ENCODE measurements at regions not wholly inside any gene's neighbourhood (a gene's known extent, or its start where the extent isn't known, plus 50 kb on each side); places are given as distances from the start of the nearest gene placed in this dataset.

DNA sequence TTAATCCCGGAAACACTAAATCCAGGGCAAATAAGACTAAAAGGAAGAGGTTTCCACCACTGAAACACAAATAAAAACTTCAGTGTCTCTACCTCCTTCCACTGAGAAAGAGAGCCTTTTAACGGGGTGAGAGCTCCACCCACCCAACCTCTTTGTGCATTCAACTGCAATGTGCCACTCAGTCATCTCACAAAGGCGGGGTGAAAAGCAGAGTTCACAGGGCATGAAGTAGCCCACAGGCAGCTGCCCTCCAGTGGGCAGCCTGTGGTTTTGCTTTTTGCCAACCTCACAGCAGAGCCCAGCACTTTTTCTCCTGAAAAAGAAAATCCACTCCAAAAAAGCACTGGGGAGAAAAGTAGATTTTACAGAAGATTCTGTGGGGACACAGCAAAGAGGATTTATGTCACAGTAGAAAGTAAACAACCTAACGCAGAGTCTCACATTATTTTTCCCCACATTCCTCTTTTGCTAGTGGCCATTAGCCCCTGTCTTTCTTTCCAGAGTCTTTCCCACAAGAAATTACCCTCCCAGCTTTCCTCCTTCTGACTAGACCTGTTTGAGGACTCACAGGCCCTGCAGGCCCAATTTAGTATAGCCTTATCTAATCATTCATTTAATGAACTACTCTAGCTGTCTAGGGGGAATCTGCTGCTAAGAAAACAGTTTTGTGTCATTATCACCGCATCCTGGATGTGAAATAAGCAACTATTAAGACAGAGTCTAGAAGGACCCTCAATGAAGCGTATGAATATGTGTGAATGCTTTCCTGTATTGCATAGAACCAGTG, 753.8 kb upstream of the FOXG1 start:
- TF ChIP-seq, protein P1, sequence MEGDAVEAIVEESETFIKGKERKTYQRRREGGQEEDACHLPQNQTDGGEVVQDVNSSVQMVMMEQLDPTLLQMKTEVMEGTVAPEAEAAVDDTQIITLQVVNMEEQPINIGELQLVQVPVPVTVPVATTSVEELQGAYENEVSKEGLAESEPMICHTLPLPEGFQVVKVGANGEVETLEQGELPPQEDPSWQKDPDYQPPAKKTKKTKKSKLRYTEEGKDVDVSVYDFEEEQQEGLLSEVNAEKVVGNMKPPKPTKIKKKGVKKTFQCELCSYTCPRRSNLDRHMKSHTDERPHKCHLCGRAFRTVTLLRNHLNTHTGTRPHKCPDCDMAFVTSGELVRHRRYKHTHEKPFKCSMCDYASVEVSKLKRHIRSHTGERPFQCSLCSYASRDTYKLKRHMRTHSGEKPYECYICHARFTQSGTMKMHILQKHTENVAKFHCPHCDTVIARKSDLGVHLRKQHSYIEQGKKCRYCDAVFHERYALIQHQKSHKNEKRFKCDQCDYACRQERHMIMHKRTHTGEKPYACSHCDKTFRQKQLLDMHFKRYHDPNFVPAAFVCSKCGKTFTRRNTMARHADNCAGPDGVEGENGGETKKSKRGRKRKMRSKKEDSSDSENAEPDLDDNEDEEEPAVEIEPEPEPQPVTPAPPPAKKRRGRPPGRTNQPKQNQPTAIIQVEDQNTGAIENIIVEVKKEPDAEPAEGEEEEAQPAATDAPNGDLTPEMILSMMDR (IDR thresholded peaks at IDR 0.05; ENCODE audit: borderline replicate concordance, extremely low read depth, low read length, poor library complexity, severe bottlenecking): no peak
- TF ChIP-seq EZH2 (IDR thresholded peaks at IDR 0.05; ENCODE audit: borderline replicate concordance, low read depth, low read length, severe bottlenecking): no peak
- Histone ChIP-seq H4K20me1 (ENCODE audit: insufficient read depth, low read length) (no peaks in the 10 kb centered on the region), H3K79me2 (ENCODE audit: insufficient read depth, low read length) (no peaks in the 10 kb centered on the region), H3K27me3 (ENCODE audit: insufficient read depth, low read length, poor library complexity) (no peaks in the 10 kb centered on the region), H2AFZ (ENCODE audit: low read depth, low read length) (no peak overlapping the region), H3K4me3 (ENCODE audit: low read depth in 1 of 2, low read length in 2 of 2) (no peak overlapping the region), H3K4me1 (ENCODE audit: insufficient read depth, low read length) (no peaks in the 10 kb centered on the region), H3K27ac (ENCODE audit: low read length) (no peak overlapping the region), H3K9ac (ENCODE audit: low read depth, low read length) (no peak overlapping the region), H3K4me2 (ENCODE audit: insufficient read depth, low read length) (no peak overlapping the region), H3K36me3 (ENCODE audit: insufficient read depth, low read length) (no peaks in the 10 kb centered on the region), H3K9me3 (ENCODE audit: insufficient read depth, low read length, severe bottlenecking) (no peaks in the 10 kb centered on the region)
- DNase-seq: no peak
- no peak for ATAC-seq (ENCODE audit: insufficient read depth, low read depth)

DNA sequence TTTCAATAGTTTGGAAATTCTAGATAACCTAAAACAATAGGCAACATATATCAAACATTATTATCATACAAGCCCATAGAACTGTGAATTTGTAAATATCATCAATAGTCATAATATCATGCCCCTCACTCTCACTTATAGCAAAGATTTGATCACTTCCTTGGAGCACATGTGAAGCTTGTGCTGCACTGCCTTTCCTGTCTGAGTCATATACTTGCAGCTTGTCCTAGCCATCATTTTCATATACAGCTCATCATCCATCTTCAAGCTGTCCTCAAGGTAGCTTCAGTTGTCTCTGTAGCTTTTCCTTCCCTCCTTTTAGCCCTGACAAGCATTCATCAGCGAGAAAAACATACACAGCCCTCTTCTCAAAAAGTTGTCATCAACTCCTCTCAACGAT, 746.5 kb upstream of the FOXG1 start:
- Histone ChIP-seq H3K4me2 (ENCODE audit: insufficient read depth, low read length) (no peak overlapping the region), H3K4me1 (ENCODE audit: insufficient read depth, low read length) (no peaks in the 10 kb centered on the region), H4K20me1 (ENCODE audit: insufficient read depth, low read length) (no peaks in the 10 kb centered on the region), H3K79me2 (ENCODE audit: insufficient read depth, low read length) (no peaks in the 10 kb centered on the region), H3K27me3 (ENCODE audit: insufficient read depth, low read length, poor library complexity) (no peaks in the 10 kb centered on the region), H3K9me3 (ENCODE audit: insufficient read depth, low read length, severe bottlenecking) (no peaks in the 10 kb centered on the region), H2AFZ (ENCODE audit: low read depth, low read length) (no peak overlapping the region), H3K27ac (ENCODE audit: low read length) (no peak overlapping the region), H3K36me3 (ENCODE audit: insufficient read depth, low read length) (no peaks in the 10 kb centered on the region), H3K4me3 (ENCODE audit: low read depth in 1 of 2, low read length in 2 of 2) (no peak overlapping the region), H3K9ac (ENCODE audit: low read depth, low read length) (no peak overlapping the region)
- no peak for TF ChIP-seq EZH2 (IDR thresholded peaks at IDR 0.05; ENCODE audit: borderline replicate concordance, low read depth, low read length, severe bottlenecking)
- TF ChIP-seq, protein P1 (IDR thresholded peaks at IDR 0.05; ENCODE audit: borderline replicate concordance, extremely low read depth, low read length, poor library complexity, severe bottlenecking): no peak
- ATAC-seq (ENCODE audit: insufficient read depth, low read depth): no peak
- no peak for DNase-seq

DNA sequence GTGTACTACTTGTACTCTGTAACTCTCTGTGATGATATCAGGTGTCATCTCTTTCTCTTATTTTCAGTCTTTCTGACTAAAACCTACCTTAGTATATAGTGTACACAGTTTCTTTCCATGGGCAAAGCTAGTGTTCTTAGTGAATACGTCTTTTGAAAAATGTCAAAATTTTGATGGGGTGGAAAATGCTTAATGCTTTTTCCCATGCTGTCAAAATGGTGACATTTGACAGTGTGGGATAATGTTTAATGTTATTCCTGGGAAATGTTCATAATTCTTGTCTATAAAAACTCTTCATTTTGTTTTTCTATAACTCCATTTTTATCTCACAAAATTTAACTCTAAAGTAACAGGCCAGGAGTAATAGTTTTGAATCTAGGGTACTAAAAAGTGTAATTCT, 742.7 kb upstream of the FOXG1 start:
- H3K79me2 ChIP-seq (ENCODE audit: insufficient read depth, low read length): no peaks in the 10 kb centered on the region
- no peak for TF ChIP-seq EZH2 (IDR thresholded peaks at IDR 0.05; ENCODE audit: borderline replicate concordance, low read depth, low read length, severe bottlenecking)
- TF ChIP-seq, protein P1 (IDR thresholded peaks at IDR 0.05; ENCODE audit: borderline replicate concordance, extremely low read depth, low read length, poor library complexity, severe bottlenecking): no peak
- H2AFZ ChIP-seq (ENCODE audit: low read depth, low read length): no peak overlapping the region
- DNase-seq (no peak), ATAC-seq (ENCODE audit: insufficient read depth, low read depth) (no peak)
- no peak overlapping the region for H3K9ac ChIP-seq (ENCODE audit: low read depth, low read length)
- no peaks in the 10 kb centered on the region for H4K20me1 ChIP-seq (ENCODE audit: insufficient read depth, low read length)
- no peaks in the 10 kb centered on the region for H3K27me3 ChIP-seq (ENCODE audit: insufficient read depth, low read length, poor library complexity)
- no peaks in the 10 kb centered on the region for H3K9me3 ChIP-seq (ENCODE audit: insufficient read depth, low read length, severe bottlenecking)
- H3K4me1 ChIP-seq (ENCODE audit: insufficient read depth, low read length): no peaks in the 10 kb centered on the region
- no peak overlapping the region for H3K4me3 ChIP-seq (ENCODE audit: low read depth in 1 of 2, low read length in 2 of 2)
- H3K4me2 ChIP-seq (ENCODE audit: insufficient read depth, low read length): no peak overlapping the region
- no peaks in the 10 kb centered on the region for H3K36me3 ChIP-seq (ENCODE audit: insufficient read depth, low read length)
- H3K27ac ChIP-seq (ENCODE audit: low read length): no peak overlapping the region
